ENCODE measurements at regions not wholly inside any gene's neighbourhood (a gene's known extent, or its start where the extent isn't known, plus 50 kb on each side); places are given as distances from the start of the nearest gene placed in this dataset.

DNA sequence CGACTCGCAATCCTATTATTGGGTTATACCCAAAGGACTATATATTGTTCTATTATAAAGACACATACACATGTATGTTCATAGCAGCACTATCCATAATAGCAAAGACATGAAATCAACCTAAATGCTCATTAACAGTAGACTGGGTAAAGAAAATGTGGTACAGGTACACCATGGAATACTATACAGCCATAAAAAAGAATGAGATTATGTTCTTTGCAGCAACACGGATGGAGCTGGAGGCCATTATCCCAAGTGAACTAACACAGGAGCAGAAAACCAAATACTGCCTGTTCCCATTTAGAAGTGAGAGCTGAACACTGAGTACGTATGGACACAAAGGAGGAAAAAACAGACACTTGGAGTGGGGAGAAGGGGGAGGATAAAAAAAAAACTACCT is 536.8 kb upstream of the DPP6 start:
- in situ Hi-C loops (cut with MboI; ENCODE audit: low sequenced_read_pairs, unreplicated experiment): no loop called here

DNA sequence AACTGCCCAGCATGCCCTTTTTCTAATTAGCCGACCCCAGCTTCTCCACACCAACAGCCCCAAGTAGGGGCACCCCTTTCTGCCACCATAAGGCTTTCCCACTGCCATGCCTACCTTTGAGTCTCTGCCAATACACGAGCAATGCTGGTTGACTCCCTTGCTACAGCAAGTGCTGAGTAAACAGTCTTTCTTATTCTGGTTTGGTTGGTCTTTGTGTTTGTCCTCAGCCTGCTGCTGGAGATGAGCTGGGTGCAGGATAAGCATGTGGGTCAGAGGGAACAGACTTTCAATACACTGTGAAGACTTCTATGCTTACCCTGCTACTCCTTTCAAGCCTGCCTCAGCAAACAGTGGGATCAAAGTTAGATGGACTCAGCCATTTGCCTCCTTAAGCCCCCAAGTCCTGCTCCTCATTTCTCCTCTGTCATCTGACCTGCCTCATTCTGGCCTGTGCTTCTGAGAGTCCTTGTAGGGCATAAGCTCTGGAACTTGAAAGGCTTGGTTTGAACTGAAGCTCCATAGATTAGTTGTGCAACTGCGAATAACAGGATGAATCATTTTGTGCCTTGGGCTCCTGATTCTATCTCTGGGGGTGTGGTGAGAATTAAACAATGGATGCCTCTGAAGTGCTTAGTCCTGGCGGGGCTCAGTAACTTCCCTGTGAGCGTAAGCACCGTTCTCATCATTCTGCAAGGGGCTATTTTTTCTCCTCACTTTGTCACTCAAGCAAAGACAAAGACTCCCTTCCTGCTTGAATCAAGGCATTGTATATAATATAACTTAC is 533.8 kb upstream of the DPP6 start:
- TF ChIP-seq, protein P1, sequence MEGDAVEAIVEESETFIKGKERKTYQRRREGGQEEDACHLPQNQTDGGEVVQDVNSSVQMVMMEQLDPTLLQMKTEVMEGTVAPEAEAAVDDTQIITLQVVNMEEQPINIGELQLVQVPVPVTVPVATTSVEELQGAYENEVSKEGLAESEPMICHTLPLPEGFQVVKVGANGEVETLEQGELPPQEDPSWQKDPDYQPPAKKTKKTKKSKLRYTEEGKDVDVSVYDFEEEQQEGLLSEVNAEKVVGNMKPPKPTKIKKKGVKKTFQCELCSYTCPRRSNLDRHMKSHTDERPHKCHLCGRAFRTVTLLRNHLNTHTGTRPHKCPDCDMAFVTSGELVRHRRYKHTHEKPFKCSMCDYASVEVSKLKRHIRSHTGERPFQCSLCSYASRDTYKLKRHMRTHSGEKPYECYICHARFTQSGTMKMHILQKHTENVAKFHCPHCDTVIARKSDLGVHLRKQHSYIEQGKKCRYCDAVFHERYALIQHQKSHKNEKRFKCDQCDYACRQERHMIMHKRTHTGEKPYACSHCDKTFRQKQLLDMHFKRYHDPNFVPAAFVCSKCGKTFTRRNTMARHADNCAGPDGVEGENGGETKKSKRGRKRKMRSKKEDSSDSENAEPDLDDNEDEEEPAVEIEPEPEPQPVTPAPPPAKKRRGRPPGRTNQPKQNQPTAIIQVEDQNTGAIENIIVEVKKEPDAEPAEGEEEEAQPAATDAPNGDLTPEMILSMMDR (IDR thresholded peaks at IDR 0.05; ENCODE audit: borderline replicate concordance, control extremely low read depth, extremely low read depth, insufficient read depth, missing control alignments): no peak
- no peak for DNase-seq (ENCODE audit: low spot score)
- in situ Hi-C loops (cut with MboI; ENCODE audit: low sequenced_read_pairs, unreplicated experiment): no loop called here

More for the DNA sequence above, 536.8 kb upstream of the DPP6 start:
- DNase-seq (ENCODE audit: low spot score): no peak
- TF ChIP-seq, protein P1 (IDR thresholded peaks at IDR 0.05; ENCODE audit: borderline replicate concordance, control extremely low read depth, extremely low read depth, insufficient read depth, missing control alignments): no peak

DNA sequence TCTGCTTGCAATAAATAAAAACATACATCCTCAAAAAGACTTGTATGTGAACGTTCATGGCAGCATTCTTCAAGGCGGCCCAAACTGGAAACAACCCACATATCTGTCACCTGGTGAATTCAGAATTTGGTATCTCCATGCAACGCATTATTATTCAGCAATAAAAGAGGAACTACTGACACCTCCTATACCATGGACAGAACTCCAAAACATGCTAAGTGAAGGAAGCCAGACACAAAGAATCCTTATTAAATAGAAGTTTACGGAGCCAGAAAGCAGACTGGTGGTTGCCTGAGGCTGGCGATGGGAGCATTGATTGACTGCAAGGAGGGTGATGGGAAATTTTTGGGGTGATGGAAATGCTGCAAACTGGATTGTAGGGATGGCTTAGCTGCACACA is 530.8 kb upstream of the DPP6 start:
- TF ChIP-seq, protein P1 (IDR thresholded peaks at IDR 0.05; ENCODE audit: borderline replicate concordance, control extremely low read depth, extremely low read depth, insufficient read depth, missing control alignments): no peak
- no peak for DNase-seq (ENCODE audit: low spot score)
- in situ Hi-C loops (cut with MboI; ENCODE audit: low sequenced_read_pairs, unreplicated experiment): no loop called here

DNA sequence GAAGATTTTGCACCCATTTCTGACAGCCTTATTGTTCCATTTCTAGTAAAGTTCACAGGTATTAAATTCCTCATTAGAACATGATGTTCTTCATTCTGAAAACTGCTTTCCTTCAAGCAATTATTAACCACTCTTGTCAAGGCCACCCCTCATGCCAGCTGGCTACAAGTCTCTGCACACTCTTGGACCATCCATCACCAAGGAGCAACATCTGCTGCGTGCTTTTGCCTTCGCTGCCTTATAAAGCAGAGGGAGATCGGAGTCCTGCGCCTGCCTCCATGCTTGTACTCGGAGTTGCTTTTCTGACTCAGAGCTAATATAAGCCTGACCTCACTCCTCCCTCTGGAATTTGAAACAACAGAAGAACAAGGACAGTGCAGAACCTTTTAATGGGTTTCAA is 529.9 kb upstream of the DPP6 start:
- no peak for DNase-seq (ENCODE audit: low spot score)
- in situ Hi-C loops (cut with MboI; ENCODE audit: low sequenced_read_pairs, unreplicated experiment): no loop called here
- TF ChIP-seq, protein P1 (IDR thresholded peaks at IDR 0.05; ENCODE audit: borderline replicate concordance, control extremely low read depth, extremely low read depth, insufficient read depth, missing control alignments): no peak

DNA sequence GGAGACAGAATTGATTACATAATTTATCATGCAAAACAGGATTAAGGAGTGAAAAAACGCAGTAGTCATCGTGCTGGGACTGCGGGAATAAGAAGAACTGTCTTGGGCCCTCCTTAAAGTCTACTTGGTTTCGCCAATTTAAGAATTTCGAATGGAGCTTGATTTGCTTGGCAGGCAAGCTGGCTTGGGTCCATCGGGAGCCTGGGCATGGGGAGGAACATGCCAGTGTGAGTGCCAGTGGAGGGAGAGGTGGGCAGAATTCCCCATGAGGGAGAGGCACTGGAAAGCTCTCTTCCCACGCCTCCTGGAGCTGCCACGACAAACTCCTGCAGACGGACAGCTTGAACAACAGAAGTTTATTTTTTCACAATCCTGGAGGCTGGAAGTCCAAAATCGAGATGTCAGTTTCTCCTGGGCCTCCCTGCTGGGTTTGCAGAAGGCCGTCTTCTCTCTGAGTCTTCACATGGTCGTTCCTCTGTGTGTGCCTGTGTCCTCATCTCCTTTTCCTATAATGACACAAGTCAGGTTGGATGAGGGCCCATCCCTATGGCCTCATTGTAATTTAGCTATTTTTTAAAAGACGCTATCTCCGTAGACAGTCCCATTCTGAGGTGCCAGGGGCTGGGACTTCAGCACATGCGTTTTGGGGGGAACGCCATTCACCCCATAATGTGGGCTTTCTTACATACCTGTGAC is 528.7 kb upstream of the DPP6 start:
- DNase-seq (ENCODE audit: low spot score): no peak
- in situ Hi-C loops (cut with MboI; ENCODE audit: low sequenced_read_pairs, unreplicated experiment): no loop called here
- TF ChIP-seq, protein P1 (IDR thresholded peaks at IDR 0.05; ENCODE audit: borderline replicate concordance, control extremely low read depth, extremely low read depth, insufficient read depth, missing control alignments): no peak

- in situ Hi-C loops (cut with MboI; ENCODE audit: low sequenced_read_pairs, unreplicated experiment): no loop called here
Measured at GRCh38 chr7:153524070-153524601, 528.1 kb upstream of the DPP6 start.

More at GRCh38 chr7:153524070-153524601, 528.1 kb upstream of the DPP6 start:
- no peak for DNase-seq (ENCODE audit: low spot score)
- TF ChIP-seq, protein P1 (IDR thresholded peaks at IDR 0.05; ENCODE audit: borderline replicate concordance, control extremely low read depth, extremely low read depth, insufficient read depth, missing control alignments): no peak
